ENCODE measurements at regions not wholly inside any gene's neighbourhood (a gene's known extent, or its start where the extent isn't known, plus 50 kb on each side); places are given as distances from the start of the nearest gene placed in this dataset.

DNA sequence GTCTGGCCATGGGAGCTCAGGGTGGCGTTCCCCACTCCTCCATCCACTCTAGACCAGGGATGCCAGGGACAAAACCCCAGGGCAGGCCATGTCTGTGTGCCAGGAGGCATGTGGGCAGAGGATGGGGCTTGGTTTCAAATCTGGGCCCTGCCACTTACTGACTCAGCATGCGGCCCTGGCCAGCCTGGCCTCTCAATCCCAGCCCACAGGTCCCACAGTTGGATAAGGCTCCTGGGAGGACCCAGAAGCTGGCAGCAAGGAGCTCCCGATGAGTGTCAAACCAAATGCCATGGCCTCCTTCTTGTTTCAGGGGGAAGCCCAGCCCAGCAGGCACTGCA lies 1290.4 kb downstream of the BRD1 start:
- no peak for DNase-seq

DNA sequence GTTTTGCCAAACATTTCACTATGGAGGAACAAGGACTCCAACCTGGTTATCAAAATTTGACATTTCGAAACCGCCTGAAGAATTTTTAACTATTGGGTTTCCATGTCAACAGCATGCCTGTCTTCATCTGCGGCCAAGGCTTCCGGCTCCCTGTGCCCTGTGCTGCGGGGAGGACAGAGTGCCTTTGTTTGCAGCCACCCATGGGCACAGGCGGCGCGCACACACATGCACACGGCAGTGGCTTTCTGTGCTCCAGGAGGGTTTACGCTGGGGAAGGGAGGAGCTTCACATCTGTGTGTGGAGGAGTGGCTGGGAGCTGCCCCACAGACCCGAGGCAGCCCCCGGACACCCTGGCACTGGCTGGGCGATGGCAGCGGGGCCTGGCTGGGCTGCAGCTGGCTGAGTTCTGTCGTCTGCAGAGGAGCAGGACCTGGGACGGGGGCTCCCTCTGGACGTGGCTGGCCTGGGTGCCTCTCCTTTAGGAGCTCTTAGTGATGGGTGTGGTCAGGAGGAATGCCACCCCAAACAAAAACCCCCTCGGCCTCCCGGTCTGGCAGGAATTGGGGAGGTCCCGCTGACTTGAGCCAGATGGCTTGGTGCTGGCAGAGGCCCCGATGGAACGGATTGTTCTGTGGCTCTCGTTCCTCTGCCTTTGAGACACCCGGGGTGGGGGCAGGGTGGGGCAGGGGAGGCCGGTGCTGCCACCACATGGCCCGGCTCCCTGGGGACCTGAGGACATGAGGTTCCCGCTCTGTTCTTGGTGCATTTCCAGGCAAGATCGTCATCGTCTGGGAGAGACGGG lies 1290.9 kb downstream of the BRD1 start:
- no peak for DNase-seq

DNA sequence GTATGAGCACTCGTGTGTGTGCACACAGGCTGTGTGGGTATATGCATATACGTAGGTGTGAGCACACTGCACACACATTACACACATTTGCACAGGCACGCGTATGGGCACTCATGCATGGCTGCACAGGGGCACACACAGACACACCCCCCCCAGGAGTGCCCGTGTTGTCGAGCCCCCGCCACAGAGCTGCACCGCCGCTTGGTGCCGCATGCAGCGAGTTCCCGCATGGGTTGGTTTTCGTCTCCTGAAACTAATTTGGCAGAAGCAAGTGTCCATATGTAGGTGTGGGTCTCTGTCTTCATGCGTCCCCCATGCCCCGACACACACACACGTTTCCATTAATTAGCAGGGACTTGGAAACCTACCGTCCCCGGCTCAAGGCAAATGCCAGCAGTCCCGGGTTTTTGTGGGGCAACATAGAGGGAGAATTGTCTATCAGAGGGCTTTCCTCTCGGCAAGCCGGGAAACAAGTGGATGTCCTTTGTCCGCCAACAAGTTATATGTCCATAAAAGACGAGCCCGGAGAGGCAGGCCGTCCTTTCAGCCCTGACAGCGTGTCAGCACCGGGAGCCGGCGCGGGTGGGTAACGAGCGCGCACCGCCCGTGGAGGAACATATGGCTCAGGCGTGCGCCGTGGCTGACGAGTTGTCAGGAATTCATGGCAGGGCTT lies 1291.7 kb downstream of the BRD1 start:
- no peak for DNase-seq

DNA sequence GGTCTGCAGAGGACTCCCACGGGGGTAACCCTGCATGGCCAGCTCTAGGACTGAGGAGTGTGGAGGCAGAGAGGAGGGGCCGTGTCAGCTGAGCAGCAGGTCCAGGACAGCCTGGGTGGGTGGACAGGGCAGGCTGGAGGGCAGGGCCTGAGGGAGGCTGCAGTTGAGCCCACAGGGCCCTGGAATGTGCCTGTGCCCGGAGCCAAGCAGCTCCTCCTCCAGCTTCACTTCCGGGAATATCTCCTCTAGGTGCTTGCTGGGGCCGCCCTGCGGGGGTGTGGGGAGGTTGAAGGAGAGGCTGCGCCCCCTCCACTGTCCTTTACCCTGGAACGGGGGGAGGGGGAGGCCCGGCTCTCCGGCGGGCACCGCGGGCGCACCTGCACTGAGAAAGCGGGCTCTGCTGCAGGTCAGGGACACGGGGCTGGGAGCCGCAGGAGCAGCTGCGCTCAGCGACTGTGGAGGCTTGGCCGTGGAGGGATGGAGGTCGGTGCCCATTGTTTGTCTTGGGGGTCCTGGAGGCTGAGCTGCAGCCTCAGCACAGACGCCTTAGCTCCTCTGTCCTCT lies 1293.2 kb downstream of the BRD1 start:
- no peak for DNase-seq

- no peak for DNase-seq
These were observed 1294.7 kb downstream of the BRD1 start for GRCh38 chr22:48532986-48533385.

- no peak for DNase-seq
These were observed 1295.8 kb downstream of the BRD1 start for GRCh38 chr22:48531761-48532435.

DNA sequence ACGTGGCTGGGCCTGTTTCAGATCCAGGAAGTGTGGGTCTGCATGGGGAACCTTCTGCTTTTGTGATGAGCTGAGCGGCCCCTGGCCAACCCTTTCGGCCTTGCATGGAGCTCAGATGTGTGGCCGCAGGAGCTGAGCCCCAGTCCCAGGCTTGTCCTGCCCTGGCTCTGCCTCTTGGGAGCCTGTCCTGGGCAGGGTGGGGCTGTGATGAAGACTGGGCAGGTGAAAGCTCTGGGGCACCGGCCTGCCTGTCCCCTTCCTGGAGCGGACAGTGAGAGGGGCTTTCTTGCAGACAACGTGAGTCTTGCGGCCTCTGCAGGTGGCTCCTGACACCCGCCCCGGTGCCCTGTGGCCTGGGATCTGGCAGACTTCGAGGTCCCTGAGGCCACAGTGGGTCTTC lies 1296.6 kb downstream of the BRD1 start:
- DNase-seq: no peak

DNA sequence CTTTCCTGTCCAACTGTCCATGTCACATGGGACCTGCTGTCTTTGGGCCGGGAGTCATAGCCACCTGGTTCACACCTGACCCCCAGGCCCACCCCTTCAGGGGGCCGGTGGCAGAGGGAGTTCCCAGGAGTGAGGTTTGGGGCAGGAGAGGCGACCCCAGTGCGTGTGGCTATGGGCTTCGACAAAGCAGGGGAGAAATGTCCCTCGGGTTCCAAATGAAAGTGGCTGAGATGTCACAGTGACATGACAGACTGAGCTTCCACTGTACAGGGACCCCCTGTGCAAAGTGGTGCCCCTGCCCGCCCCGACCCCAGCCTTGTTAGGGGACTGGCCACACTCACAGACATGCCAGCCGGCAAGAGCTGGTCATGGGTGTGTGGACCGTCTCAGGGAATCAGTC lies 1297.0 kb downstream of the BRD1 start:
- DNase-seq: no peak

DNA sequence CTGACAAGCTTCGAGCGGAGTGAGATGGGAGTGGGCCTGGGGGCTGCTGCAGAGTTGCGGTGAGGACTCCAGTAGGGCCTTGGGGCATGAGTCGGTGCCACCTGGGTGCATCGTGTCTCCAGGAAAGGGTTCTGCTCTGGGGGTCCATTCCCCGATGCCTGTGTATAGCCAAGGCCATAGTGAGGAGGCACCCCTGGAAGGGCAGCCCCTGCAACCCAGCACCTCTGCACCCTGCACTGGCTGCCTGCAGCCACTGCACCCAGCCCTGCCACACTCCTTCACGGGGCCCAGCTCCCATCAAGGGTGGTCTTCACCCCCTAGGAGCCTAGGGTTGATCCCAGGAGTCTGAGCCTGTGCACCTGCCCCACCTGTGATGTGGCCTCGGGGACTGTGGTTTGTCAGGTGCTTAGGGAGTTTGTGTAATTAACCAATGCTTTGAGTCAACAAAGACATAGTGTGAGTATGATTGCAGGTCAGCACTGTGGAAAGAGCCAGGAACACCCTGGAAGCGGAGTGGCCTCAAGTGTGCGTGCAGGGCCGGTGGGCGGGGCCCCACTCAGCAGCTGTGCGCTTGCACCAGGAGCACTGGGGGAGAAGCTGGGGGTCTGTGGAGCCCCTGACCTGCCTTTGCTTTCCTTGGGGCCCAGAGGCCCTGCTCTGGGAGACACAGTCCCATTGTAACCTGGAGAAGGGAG lies 1299.3 kb downstream of the BRD1 start:
- DNase-seq: no peak

DNA sequence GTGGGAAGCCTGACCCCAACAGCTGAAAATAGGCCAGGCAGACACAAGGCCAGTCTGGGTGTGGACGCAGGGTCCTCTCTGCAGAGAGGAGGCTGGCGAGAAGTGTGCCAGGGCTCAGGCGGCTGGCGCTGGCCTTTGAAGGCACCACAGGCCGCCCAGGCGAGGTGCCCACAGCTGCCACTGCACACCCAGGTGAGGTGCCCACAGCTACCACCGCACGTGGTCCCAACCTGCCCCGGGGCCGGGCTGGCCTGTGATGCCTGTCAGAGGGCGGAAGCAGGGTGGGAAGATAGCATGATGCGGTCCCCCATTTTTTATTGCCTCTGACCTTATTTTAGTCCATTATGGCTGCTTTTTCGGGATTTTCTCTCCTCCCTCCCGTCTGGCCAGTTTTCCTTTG lies 1303.9 kb downstream of the BRD1 start:
- DNase-seq: no peak

DNA sequence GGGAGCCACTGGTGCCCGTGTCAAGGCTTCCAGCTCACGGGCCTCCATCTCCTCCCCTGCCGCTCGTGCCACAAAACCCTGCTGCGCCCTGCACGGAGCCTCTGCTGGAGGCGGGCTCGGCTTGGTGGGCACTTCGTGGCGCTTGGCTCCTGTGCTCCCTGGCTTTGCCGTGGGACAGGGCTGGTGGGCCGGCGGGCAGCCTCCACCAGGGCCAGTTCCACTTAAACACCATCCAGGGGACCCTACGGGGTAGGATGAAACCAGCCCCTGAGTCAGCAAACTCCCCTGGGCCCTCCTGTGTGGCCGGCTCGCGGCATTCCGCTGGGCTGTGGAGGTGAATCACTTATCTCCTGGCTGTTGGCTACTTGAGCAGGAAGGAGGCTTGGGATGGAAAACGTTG lies 1304.6 kb downstream of the BRD1 start:
- no peak for DNase-seq

DNA sequence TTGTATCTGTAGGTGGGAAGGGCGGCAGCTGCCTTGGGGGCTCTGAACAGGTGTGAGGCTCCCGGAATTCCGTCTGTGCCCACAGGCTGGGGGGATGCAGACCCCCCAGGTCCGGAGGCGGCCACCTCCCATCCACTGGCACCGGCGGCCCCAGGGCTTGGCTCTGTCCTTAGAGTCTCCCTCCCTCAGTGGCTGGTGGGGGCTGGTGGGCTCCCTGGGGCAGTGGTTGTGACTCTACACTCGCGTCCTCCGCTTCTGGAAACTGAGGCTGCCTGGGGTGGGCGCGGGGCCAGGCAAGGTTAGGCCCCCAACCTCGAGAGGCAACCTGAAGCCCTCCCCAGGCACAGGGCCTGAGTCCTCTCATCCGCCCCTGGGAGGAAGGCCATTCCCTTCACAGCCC lies 1305.4 kb downstream of the BRD1 start:
- DNase-seq: no peak

- no peak for DNase-seq
These were observed 1306.6 kb downstream of the BRD1 start for GRCh38 chr22:48520884-48521588.

DNA sequence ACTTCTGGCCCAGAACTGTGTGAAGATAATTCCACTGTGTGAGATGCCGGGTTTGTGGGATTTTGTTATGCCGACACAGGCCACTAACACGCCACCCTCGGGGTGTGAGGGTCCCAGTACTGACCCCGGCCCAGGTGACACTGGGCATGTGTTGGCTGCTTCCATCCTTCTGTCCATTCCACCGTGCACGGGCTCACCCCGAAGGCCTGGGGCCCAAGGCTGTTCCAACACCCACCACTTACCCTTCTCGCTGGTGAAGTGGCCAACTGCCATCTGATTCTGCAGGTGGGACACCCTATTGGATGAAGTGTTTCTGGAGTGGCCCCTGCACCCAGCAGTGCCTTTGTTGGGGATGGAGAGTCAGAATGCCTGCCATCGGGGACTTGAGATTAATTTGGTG lies 1307.5 kb downstream of the BRD1 start:
- DNase-seq: no peak

GRCh38 chr22:48517039-48518030 lies 1310.3 kb downstream of the BRD1 start:
- DNase-seq: no peak

GRCh38 chr22:48516571-48516970 lies 1311.1 kb downstream of the BRD1 start:
- DNase-seq: no peak

DNA sequence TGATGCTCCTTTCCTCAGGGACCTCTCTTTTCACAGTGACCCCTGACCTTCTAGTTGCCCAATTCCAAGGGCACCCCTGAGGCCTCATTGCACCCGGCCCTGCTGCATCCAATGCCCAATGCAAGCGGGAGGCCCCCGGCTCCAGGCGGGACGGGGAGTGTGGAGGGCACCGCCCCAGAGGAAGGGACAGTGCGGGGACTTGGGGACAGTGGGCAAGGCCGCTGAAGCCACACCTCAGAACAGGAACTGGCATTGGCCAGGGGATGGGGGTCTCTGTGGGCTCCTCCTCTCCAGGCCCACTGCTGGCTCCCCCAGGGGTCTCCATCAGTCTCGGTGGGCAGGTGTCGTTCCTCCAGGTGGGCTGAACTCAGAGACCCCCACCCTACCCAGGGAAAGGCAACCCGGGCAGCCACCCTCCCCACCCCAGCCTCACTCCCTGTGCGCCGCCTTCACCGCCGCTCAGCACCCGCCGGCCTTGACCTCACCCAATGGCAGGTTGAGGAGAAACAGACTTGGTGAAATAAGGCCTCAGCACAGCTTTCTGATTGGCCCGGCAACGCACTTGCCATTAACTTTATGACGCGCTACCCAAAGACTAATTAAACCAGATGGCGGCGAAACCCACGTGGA lies 1312.0 kb downstream of the BRD1 start:
- DNase-seq: no peak

- DNase-seq: no peak
These were observed 1313.7 kb downstream of the BRD1 start for GRCh38 chr22:48513929-48514328.

GRCh38 chr22:48513446-48513845 lies 1314.2 kb downstream of the BRD1 start:
- DNase-seq: no peak

- DNase-seq: no peak
These were observed 1315.8 kb downstream of the BRD1 start for GRCh38 chr22:48511781-48512327.

Data from stimulated activated CD4-positive, alpha-beta T cell treated with anti-CD3 and anti-CD28 coated beads, Interleukin-4, amount 100 ng/mL, for 24 hours (primary cell).